Fibroblast of pulmonary artery (primary cell): ENCODE measurements at regions not wholly inside any gene's neighbourhood (a gene's known extent, or its start where the extent isn't known, plus 50 kb on each side); places are given as distances from the start of the nearest gene placed in this dataset.

ENCODE experiments used
- DNase-seq: peaks from one replicate; pipeline ENCODE4 v3.0.0-alpha.2; 2010; ENCODE audit warnings: low read depth
- H3K4me3 ChIP-seq: replicated peaks from 2 replicates; pipeline ENCODE4 v1.5.1; 2011; ENCODE audit warnings: low read depth, mild to moderate bottlenecking, control low read depth, low read length, moderate library complexity
- TF ChIP-seq, protein P1 (sequence below): IDR thresholded peaks from 2 replicates; pipeline ENCODE4 v1.5.1; 2011; ENCODE audit warnings: mild to moderate bottlenecking, control low read depth, low read length, inconsistent platforms; ENCODE audit errors: missing control alignments

DNA sequence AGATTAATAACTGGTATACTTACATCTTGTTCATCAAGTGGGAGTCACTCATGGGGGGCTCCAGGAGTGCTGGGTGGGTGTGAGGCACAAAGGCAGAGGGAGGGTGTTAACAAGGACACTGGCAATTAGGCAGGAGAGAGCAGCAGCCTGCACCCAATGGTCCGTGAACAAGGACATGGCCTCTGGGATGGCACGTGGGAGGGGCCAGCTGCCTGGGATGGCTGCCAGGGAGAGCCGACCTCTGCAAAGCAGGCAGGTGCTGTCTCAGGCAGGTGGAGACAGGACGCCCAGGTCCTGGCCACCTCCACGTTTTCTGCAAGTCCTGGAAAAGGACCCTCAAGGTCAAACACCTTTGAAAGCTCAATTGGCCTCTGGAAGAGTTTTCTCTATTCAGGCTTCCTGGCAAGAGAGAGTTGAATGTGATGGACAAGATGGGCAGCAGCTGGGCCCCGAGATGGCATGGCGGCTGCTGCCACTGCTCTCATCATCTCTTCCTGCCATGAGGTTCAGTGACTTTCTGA lies 257.1 kb downstream of the BUD13 start:
- TF ChIP-seq, protein P1, sequence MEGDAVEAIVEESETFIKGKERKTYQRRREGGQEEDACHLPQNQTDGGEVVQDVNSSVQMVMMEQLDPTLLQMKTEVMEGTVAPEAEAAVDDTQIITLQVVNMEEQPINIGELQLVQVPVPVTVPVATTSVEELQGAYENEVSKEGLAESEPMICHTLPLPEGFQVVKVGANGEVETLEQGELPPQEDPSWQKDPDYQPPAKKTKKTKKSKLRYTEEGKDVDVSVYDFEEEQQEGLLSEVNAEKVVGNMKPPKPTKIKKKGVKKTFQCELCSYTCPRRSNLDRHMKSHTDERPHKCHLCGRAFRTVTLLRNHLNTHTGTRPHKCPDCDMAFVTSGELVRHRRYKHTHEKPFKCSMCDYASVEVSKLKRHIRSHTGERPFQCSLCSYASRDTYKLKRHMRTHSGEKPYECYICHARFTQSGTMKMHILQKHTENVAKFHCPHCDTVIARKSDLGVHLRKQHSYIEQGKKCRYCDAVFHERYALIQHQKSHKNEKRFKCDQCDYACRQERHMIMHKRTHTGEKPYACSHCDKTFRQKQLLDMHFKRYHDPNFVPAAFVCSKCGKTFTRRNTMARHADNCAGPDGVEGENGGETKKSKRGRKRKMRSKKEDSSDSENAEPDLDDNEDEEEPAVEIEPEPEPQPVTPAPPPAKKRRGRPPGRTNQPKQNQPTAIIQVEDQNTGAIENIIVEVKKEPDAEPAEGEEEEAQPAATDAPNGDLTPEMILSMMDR: no peak
- H3K4me3 ChIP-seq: no peak overlapping the region
- no peak for DNase-seq

DNA sequence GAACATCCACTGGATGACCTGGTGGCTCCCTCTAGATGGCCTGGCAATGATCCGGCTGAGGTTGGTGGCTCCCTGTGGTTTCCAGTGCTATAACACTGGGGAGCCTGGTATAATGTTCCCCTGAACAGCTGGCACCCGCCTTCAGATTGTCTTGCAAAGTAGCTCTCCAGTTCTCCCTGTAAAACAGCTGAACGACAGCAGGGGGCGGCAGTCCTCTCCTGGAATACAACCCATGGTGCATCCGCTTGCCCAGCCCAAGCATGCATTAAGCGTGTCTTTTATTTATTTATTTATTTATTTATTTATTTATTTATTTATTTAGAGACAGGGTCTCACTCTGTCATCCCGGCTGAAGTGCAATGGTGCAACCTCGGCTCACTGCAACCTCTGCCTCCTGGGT lies 258.9 kb downstream of the BUD13 start:
- TF ChIP-seq, protein P1: peak; percentile 32
- DNase-seq: peak; percentile 43
- no peak overlapping the region for H3K4me3 ChIP-seq

DNA sequence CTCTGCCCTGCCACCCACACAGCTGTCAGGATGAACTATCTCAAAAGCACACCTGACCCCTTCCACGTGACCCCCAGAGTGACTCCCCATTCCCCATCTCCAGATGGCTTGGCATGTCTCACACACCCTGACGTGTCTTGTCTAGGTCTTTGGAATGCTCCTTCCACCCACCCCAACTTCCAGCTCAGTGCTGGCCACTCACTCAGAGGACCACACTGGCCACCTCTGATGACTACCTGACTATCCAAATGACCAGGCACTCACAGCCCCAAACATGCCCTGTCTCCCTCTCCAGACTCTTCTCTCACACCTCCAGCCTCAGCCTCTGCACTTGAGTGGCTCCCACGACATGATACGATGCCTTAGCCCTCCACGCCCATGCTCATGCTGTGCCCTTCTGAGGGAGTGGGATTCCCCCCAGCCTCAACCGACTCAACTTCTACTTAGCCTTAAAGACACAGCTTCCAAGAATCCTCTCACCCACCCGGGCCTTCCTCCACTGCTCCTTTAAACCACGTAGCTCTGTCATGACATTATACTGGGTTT lies 259.4 kb downstream of the BUD13 start:
- no peak for DNase-seq
- TF ChIP-seq, protein P1: no peak
- H3K4me3 ChIP-seq: no peak overlapping the region

DNA sequence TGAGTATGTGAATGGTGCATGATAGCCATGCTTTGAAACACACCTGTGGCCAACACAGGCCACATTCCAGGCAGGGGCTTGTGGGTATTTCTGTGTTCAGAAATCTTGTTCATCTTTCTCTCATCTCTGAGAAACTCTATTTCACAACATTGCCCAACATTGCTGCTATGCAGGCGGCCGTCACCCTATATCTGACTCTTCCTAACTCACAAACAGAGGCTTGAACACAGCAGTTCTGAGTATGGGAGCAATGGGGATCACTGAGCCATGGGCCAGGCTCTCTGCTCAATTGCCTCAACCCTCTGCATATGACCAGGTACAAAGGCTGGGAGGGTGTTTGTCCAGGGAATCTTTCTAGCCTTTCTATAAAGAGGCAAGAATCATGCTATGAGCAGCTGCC lies 259.9 kb downstream of the BUD13 start:
- DNase-seq: no peak
- TF ChIP-seq, protein P1: no peak
- no peak overlapping the region for H3K4me3 ChIP-seq

DNA sequence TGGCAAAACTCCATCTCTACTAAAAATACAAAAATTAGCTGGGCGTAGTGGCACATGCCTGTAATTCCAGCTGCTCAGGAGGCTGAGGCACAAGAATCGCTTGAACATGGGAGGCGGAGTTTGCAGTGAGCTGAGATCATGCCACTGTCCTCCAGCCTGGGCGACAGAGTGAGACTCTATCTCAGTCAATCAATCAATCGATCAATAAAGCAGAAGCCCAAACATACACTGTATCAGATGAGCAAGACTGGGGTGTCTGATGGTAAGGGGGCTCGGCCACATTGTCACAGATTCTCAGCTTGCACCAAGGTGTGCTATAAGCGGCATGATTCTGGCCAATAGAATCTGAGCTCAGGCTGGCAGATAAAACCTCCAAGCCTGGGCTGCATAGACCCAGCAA lies 261.1 kb downstream of the BUD13 start:
- TF ChIP-seq, protein P1: no peak
- no peak for DNase-seq
- H3K4me3 ChIP-seq: no peak overlapping the region

DNA sequence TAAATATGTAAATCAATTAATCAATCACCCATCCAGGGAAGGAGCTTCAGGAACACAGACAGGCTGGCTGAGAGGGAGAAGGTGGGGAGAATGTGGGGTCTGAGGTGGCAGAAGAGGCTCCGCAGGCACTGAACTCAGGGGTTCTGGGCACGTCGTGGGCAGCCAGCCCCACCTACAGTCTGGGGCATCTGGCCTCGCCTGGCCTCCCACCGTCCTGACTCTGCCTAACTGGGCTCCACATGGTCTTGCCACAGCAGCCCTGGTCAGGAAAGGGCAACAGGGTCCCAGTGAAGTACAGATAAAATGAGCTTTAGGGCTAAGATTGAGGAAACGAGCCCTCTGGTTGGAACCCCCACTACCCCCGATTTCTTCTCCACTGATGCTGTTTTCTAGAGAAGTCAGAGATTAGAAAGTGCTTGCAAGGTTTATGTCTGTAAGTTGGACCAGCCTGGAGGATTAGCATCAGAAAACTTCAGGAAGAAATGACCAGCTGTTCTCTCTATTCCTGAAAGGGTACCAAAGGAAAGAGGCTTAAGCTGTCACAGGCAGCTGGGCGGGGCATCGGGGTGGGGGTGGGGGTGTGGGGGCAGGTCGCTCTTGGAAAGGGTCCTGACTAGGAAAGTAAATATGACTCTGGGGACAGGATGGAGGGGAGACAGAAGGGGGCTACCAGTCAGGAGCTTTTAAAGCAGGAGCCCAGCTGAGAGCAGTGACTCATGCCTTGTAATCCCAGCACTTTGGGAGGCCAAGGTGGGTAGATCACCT lies 261.7 kb downstream of the BUD13 start:
- no peak overlapping the region for H3K4me3 ChIP-seq
- TF ChIP-seq, protein P1: no peak
- no peak for DNase-seq
